GM19023 (cell line): ENCODE measurements at regions not wholly inside any gene's neighbourhood (a gene's known extent, or its start where the extent isn't known, plus 50 kb on each side); places are given as distances from the start of the nearest gene placed in this dataset.
"Not testable (repeated sequence)": the region's sequence is repeated elsewhere in the genome, so short reads cannot be mapped to it uniquely, and the experiment has no call there.

Experiments
- ATAC-seq: cut with Tn5 transposase; IDR thresholded peaks from one replicate; pipeline ENCODE4 v1.9.1; 2021; ENCODE audit warnings: mild to moderate bottlenecking, moderate library complexity; ENCODE audit not compliant: unreplicated experiment

DNA sequence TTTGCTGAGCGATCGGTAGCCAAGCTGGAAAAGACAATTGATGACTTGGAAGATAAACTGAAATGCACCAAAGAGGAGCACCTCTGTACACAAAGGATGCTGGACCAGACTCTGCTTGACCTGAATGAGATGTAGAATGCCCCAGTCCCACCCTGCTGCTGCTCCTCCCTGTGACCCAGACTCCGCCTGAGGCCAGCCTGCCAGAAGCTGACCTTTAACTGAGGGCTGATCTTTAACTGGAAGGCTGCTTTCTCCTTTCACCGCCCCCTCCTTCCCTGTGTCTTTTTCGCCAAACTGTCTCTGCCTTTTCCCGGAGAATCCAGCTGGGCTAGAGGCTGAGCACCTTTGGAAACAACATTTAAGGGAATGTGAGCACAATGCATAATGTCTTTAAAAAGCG is 109.0 kb upstream of the TOX3 start:
- not testable (repeated sequence) for ATAC-seq

DNA sequence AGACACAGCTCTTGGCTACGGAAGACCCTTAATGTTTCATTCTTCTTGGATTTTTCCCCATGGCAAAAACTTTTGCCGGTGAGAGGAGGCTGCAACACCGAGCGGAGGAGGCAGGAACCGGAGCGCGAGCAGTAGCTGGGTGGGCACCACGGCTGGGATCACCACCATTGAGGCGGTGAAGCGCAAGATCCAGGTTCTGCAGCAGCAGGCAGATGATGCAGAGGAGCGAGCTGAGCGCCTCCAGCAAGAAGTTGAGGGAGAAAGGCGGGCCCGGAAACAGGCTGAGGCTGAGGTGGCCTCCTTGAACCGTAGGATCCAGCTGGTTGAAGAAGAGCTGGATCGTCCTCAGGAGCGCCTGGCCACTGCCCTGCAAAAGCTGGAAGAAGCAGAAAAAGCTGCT is 108.2 kb upstream of the TOX3 start:
- ATAC-seq: not testable (repeated sequence)

DNA sequence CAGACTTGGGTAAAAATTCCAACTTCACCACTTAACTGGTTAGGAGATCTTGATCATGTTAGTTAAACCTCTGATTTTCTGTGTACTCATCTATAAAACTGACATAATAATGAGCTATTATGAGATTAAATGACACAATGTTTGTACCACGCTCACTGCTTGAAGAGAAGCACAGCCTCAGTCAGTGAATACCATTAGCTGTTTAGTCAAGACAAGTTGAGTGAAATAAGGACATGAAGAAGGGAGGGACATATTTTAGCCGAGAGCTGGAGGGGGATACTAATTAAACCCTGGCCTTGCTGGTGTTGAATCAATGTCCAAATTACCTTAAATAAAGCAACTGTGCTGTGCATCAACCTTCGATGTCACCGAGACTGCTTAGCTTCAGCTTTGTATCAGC is 105.1 kb upstream of the TOX3 start:
- ATAC-seq: no peak

DNA sequence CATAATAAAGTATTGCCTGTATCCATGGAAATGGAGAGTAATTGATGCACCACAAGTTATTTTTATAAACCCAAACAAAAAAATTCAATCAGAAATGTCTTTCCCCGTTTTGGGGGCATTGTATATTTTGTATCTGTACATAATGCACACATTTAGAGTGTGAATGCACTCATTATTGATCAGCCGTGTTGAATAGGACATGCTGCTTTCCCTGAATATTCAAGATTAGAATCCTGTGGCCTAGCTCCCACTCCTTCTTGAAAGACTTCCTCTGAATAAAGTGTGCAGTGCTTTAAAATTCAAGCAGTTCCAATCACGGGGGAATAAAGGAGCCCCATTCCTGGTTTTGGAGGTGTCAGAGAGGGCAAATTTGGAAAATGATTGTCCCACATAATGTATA is 103.8 kb upstream of the TOX3 start:
- no peak for ATAC-seq

DNA sequence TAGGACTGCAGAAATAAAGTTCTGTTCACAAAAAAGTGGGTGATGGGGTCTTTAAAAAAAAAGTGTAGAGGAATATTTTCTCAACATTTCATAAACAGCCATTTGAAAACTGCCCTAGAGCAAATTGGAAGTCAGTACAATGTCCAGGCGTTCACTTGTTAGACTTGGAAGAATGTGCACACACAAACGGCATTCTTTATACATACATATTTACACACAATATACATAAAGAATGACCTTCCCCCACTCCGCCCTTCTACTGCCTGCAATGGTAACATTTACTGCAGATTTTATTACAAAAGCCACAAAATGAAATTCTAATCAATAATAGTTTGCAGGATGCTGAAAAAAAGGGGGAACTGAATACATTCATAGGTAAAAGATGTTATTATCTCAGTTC is 103.4 kb upstream of the TOX3 start:
- no peak for ATAC-seq

DNA sequence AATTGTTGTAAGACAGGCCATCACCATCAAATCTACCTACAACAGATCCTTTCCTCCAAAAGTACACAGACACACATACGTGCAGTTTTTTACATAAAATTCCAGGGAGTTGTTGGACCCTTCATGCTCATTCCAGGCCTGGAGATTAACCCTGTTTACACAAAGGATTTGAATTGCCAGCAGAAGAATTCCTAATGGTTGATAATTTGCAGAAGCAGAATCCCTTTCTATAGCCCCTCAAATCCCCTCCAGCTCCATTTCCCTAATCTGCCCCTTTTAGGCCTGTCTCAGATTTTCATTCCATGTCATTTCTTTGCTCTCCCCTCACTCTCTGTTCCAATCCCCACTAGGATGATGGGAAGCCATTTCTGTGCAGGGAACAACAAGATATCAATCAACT is 102.9 kb upstream of the TOX3 start:
- ATAC-seq: no peak

DNA sequence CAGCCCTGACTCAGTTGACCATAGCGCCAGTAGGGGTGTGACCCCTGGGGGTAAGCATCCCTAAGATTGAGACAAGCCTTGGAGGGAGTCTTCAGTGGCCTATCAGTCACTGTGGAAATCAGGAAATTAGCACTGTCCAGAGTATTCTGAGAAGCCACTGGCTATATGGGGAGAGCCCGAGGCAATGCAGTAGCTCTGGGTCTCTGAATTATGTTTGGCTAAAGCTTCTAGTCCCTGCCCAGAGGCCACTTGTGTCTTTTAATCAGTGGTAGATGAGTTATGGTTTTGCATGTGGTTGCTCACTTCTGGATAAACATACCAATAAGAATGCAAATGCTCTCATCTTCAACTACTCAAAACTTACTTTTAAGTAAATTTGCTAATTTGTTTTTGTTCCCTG is 100.6 kb upstream of the TOX3 start:
- ATAC-seq: no peak

DNA sequence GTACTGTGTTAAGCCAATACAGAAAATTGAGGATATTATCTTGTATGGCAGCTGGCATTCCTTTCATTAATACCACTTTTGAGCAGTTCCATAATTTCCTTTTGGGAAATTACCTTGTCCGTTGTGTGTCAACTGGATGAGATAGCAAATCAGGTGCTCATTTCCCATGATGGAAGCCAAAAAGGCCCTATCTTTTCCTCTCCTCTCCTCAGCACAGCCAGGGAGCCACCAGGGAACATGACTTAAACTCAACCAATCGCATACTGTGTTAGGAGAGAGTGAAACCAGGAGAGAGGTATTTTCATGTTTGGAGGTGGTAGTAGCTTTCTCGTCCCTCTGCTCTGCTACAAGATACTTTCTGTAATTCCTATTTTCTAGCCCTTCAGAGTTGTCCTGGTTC is 96.1 kb upstream of the TOX3 start:
- ATAC-seq: no peak

DNA sequence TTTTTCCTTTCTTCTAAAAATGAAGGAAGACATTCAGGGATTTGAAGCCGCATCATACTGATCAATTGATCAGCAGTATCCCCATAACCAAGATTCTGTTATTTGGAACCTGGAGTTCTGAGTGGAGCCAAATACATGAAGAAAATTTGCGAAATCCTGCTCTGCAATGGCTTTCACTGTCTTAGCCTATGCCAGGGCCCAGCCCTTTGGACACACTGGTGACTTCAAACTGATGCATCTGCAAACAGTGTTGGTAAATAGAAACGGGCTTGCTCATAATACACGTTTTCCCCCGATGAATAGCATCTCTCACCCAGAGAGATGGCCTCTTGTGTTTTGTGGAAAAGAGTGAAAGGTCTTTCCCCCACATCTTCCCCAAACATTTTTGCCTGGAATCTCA is 87.6 kb upstream of the TOX3 start:
- no peak for ATAC-seq

DNA sequence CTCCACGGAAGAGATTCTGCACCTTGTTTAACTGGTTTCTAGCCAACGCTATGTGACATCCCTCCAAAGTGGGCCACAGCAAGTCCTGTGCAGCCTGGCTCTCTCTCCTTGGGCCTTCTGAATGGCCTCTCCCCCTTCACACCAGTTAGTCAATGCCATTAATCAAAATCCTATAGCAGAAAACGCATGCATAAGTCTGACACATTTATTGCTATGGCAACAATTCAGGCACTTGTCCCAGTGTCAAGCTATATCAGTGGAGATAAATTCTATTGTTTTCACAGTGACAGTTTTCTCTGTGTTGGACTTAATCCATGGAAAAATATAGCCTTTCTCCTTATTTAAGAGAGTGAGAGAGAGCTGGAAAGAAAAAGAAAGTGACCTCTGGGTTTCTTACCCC is 87.2 kb upstream of the TOX3 start:
- no peak for ATAC-seq

DNA sequence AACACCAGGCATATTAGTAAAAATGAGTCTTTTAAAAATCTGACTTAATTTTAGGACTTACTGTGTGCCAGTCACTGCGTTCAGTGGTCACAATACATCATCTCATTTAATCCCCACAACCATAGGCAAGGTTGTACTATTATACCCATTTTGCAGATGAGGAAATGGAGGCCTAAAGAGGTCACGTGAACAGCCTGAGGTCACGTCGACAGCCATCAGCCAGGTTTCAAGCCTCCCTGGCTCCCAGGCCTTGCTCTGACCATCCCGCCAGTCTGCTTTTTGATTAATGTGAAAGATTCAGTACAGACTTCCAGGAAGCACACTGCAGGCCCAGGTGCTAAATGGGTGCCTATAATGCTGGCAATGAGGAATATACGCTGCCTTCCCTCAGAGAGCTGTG is 86.3 kb upstream of the TOX3 start:
- ATAC-seq: no peak

DNA sequence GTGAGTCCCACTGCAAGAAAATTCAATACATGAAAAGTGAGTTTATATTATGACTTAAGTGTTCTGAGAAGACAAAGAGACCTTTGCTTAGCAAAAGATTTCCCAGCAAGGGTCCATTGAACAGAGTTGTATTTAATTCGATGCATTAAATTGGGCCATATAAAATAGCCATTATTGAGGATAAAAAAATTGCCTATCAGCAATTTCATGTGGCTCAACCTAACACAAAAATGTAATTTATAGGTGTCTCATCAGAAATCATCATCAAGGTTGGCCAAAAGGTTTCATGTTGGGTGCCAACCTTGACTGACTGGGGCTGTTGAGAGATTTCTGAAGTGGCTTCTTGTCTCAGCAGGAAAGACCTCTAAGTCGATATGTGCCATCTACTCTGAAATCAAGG is 84.8 kb upstream of the TOX3 start:
- ATAC-seq: no peak

DNA sequence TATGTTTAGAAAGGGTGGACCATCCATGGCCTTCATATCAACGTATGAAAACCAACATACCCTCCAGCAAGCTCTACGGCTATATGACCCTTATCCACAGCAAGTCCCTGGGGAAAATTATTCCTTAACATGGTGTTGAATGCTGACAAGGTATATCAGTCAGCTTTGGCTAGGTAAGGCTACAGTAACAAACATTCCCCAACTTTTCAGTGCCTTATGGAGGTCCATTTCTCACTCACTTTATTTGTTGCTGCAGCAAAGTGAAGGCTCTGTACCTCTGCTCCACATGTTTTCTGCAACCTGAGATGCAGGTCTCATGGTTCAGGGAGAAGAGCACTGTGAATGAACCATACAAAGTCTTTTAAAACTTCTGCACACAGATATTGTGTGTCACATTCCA is 83.8 kb upstream of the TOX3 start:
- ATAC-seq: no peak

DNA sequence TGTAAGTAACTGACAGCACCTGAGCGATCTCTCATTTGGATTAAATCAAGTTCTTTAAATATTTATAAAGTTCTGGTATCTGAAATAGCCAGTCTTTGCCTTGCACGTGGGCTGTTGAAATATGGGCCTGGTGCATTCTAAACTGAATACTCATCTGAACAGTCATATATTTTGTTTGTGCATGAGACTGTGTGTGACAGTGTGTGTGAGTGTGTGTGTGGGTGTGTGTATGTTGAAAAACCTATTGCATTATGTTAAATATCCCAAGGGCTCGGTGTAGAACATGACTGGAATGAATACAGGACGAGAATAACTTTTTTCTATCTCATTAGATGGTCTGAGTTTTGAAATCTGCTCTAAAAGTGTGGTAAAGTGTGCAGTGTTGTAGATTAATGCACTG is 82.4 kb upstream of the TOX3 start:
- ATAC-seq: no peak

DNA sequence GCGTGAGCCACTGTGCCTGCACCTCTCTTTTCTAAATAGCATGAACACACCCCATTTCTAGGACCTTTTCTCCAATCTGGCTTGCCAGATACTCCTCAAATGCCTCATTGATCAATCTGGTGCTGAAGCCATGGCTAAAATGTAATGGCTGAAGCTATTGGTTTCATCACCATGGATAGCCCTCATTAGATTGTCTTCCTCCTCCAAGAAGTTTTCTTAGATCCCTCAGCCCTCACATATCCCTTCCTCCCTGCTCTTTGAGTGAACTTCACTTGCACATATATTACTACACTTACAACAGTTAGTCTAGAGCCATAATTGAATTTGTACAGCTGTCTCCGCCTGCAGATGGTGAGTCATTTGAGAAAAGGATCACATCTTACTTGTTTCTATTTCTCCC is 77.9 kb upstream of the TOX3 start:
- no peak for ATAC-seq

DNA sequence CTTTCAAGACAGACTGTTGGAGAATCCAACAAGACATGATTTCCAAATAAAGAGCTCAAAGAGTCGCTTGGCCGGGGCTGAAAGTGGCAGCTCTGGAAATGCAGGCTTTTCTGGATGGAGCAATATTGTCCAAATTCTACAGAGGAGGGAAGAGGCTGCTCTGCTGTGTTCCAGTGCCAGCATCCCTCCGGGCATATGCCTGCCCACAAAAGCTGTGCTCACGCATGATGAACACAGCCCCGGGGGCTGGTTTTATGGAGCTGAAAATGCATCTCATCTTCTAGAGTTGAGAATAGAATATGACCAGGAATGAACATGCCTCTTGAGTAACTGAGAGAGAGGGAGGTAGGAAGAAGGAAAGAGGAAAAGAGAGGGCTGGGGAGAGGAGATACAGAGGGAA is 74.7 kb upstream of the TOX3 start:
- no peak for ATAC-seq

DNA sequence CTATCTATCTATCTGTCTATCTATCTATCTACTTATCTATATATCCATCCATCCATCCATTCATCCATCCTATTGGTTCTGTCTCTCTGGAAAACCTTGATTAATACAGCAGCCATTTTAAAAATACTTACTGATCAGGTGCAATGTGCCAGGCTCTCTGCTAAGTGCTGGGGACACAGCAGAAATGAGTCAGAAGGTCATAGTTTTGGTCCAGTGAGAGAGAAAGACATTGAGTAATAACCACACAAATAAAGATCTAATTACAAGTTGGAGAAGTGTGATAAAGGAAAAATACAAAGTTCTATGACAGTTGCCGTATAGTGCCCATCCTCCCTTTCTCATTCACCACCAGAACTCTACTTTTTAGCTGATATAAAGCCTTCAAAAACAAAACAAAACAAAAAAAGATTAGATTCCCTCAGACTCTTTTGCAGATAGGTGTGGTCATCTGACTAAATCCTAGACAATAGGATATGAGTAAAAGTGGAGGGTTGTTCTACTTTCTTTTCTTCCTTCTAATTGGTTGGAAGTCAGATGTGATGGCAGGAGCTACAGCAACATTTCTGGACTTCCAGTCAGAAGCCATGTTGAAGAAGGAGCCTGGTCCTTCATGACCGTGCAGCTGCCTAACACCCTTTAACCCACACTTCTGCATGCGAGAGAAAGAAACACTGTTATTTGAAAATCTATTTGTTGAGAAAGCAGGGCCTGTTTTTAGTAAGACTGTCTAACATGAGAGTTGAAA is 72.0 kb upstream of the TOX3 start:
- no peak for ATAC-seq

DNA sequence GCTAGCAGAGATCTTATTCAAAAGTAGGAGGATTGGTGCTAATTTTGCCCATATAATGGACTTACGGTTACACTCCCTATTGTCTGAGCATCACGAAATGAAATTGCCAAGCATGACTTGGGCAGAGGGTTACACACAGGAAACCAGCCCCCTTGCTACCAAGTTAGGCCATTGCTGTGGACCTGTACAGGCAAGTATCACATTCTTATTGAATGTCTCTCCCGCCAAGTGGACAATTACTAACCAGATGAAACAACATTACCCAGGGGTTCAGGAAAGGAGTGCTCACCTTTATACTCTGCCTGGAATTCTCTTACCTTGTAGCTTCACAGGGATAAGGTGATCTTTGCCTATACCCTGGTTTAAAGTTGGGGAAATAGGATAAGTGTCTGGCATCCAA is 70.6 kb upstream of the TOX3 start:
- no peak for ATAC-seq

DNA sequence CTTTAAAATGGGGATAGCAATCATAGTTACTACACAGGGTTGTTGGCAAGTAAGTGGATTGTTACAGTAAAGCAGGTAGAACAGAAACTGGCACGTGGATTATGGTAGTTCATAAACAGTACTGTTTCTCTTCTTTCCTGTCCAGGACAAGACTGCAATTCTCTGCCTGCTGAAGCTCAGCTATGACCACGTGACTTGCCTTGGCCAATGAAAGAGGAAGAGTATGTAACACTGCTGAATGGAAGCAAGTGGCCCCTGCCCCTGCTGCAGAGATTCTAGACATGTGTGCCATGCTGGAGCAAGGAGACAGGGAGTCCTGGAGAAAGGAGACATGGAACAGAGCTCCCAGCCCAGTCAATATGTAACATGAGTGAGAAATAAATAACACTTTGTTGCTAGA is 66.6 kb upstream of the TOX3 start:
- no peak for ATAC-seq

DNA sequence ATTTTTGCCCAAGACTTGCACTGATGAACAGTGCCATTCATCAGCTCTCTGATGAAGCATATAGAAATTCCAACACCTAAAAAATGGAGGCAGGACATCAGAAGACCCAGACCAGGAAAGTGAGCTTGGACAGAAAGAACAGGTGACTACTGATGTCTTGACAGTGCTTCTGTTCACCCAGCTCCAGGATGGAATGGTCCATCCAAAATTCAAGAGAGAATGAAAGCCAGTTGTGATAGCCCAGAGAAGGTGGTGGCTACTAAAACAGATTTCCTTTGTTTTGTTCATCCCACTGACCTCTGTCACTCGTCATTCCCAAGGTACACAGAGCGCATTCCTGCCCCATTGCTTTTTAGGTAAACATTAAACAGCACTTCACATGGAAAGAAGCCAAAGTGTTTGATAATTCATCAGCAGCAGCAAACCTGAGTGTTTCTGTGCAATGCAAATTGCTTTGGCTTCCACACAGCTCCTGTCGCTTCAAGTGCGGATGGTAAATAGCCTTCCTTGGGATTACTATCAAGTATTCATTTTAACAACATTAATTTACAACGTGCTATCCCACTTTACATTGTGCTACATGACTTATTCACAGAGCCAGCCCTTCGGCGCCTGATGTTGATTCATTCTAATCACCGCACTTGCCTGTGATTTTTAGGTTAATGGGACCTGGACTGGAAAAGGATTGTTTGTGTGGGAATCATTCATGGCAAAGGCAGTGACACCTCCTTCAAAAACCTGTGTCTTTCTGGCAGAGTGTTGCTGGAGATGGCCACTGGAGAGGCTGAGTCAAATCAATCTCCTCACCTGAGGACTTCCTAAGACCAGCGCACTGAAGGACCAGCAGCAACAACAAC is 65.1 kb upstream of the TOX3 start:
- no peak for ATAC-seq

DNA sequence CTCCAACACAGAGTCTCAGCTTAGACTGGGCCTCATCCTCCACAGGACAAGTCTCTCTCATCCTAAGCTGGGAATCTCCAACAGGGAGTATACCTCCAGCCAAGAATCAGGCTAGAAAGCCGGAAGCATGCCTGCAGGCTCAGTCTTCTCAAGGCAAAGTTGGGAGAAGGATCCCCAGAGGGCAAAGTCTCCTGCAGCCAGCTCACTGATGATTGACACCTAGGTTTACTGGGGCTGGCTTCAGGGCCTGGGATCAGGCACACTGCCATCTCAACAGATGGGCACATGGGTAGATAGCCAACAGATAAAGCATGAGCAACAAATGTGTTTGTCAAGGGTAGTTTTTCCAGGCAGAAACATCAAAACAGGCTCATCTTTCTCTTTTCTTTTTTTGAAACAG is 56.1 kb upstream of the TOX3 start:
- ATAC-seq: no peak

DNA sequence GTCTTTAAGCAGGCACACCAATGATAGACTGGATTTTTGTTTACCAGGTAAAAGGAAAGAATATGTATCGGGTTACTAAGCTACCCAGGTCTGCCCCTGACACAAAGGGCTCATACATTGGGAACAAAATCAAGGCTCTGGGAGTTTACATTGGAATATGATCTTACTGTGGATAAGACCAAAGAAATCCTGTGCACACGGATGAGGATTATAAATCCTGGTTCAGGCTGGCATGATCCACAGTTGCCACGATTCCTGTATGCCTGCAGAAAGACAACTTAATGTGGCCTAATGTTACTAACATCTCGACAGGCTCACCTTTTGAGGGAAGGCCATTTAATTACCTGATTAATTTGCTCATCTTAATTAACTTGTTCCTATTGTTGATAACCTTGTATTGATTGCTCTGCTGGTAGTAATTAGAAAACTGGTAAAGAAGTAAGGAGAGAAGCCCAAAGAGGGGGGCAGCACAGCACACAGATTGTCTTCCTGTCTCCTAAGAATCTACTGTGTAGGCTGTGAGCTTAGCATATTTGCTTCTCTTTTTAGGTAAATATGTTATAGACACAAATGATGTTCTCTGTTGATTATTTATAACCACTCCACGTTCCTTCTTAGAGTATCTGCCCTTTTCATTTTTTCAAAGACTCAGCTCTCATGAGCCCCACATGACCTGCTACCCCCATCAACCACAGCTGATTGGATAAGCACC is 51.0 kb upstream of the TOX3 start:
- ATAC-seq: no peak
